Posterior cingulate gyrus (tissue), 11 donors: ENCODE measurements at regions not wholly inside any gene's neighbourhood (a gene's known extent, or its start where the extent isn't known, plus 50 kb on each side); places are given as distances from the start of the nearest gene placed in this dataset.
A peak's percentile ranks its signal among the peaks of the same experiment; 100 is the strongest.
"Not testable (repeated sequence)": the region's sequence is repeated elsewhere in the genome, so short reads cannot be mapped to it uniquely, and the experiment has no call there.

Experiments used
- DNase-seq, 10 donors: peaks; one replicate each; pipeline versions ENCODE4 v3.0.0 to v3.0.0-alpha.2; 2020 to 2021; ENCODE audit warnings: mixed read lengths in 3 of 10
- intact Hi-C: fragments of 100-400 bp; cut with DNase I; formaldehyde crosslinking; loops from one replicate; pipeline ENCODE4 v1.15.1; 2023

- DNase-seq, intact Hi-C loops: not testable (repeated sequence)
Observed at GRCh38 chr3:177635601-177636106, 438.4 kb upstream of the TBL1XR1 start.

GRCh38 chr3:177640319-177640965 lies 443.2 kb upstream of the TBL1XR1 start:
- DNase-seq: no peak
- intact Hi-C loops: no loop called here

GRCh38 chr3:177641206-177641605 lies 443.9 kb upstream of the TBL1XR1 start:
- no peak for DNase-seq
- intact Hi-C loops: no loop called here

- DNase-seq: peak in 9 of 10 donors; percentile 19 to 87 (median 34)
- intact Hi-C loops: no loop called here
Observed at GRCh38 chr3:177642042-177642803, 444.9 kb upstream of the TBL1XR1 start.

- intact Hi-C loops: no loop called here
- DNase-seq: no peak
Observed at GRCh38 chr3:177642804-177643125, 445.5 kb upstream of the TBL1XR1 start.

GRCh38 chr3:177646749-177647148 lies 449.5 kb upstream of the TBL1XR1 start:
- intact Hi-C loops: no loop called here
- DNase-seq: no peak

GRCh38 chr3:177647341-177647740 lies 450.1 kb upstream of the TBL1XR1 start:
- DNase-seq: no peak
- intact Hi-C loops: no loop called here

- intact Hi-C loops: no loop called here
- no peak for DNase-seq
Observed at GRCh38 chr3:177647876-177648275, 450.6 kb upstream of the TBL1XR1 start.

GRCh38 chr3:177652556-177653291 lies 455.4 kb upstream of the TBL1XR1 start:
- intact Hi-C loops: no loop called here
- peak in 1 of 10 donors; percentile 74 for DNase-seq

GRCh38 chr3:177657243-177657642 lies 460.0 kb upstream of the TBL1XR1 start:
- intact Hi-C loops: no loop called here
- DNase-seq: no peak

- intact Hi-C loops: no loop called here
Observed at GRCh38 chr3:177658354-177658753, 461.1 kb upstream of the TBL1XR1 start.

GRCh38 chr3:177664380-177665103 lies 467.3 kb upstream of the TBL1XR1 start:
- intact Hi-C loops, DNase-seq: not testable (repeated sequence)

More at GRCh38 chr3:177658354-177658753, 461.1 kb upstream of the TBL1XR1 start:
- DNase-seq: no peak

GRCh38 chr3:177665122-177665808 lies 468.0 kb upstream of the TBL1XR1 start:
- no peak for DNase-seq
- intact Hi-C loops: no loop called here

- intact Hi-C loops: no loop called here
- no peak for DNase-seq
Observed at GRCh38 chr3:177672252-177672911, 475.1 kb upstream of the TBL1XR1 start.

- DNase-seq: no peak
- intact Hi-C loops: no loop called here
Observed at GRCh38 chr3:177673112-177673914, 476.0 kb upstream of the TBL1XR1 start.

- no peak for DNase-seq
- intact Hi-C loops: no loop called here
Observed at GRCh38 chr3:177674186-177674585, 476.9 kb upstream of the TBL1XR1 start.

- DNase-seq: no peak
- intact Hi-C loops: no loop called here
Observed at GRCh38 chr3:177676148-177676547, 478.9 kb upstream of the TBL1XR1 start.

- intact Hi-C loops: no loop called here
- DNase-seq: no peak
Observed at GRCh38 chr3:177676947-177677587, 479.8 kb upstream of the TBL1XR1 start.
